H1 (cell line): ENCODE measurements at regions not wholly inside any gene's neighbourhood (a gene's known extent, or its start where the extent isn't known, plus 50 kb on each side); places are given as distances from the start of the nearest gene placed in this dataset.

ENCODE experiments used
- CBX5 ChIP-seq: fragments of 300-800, 300-1000 bp; sonication (generic); IDR thresholded peaks from 2 replicates; pipeline ENCODE4 v1.7.1; 2016; ENCODE audit warnings: antibody characterized with exemption, low read length, low read depth
- SIN3A ChIP-seq, 2 experiments: IDR thresholded peaks in 1 of 2; conservative IDR thresholded peaks in 1 of 2; 2 replicates each; pipeline ENCODE4 v1.6.1; 2011 to 2012; ENCODE audit warnings: low read length in 2 of 2, improper control_type of control experiment in 1 of 2, low read depth in 1 of 2, mild to moderate bottlenecking in 1 of 2
- SUZ12 ChIP-seq: fragments of 200-600 bp; sonication (generic); IDR thresholded peaks from 2 replicates; pipeline ENCODE4 v1.6.1; 2012; ENCODE audit warnings: mild to moderate bottlenecking, inconsistent platforms, low read length, moderate library complexity, mixed read lengths

GRCh38 chr3:31055757-31056156 is 161.3 kb upstream of the GADL1 start (continued):
- TF ChIP-seq SUZ12 (no peak), CBX5 (no peak), SIN3A (conservative IDR thresholded peaks at IDR 0.05 in 1 of 2, IDR thresholded peaks at IDR 0.05 in 1 of 2; ENCODE audit: low read depth in 1 of 2, low read length in 2 of 2) (no peak)
